ENCODE measurements at regions not wholly inside any gene's neighbourhood (a gene's known extent, or its start where the extent isn't known, plus 50 kb on each side); places are given as distances from the start of the nearest gene placed in this dataset.

- no peak for DNase-seq (ENCODE audit: low spot score)
- in situ Hi-C loops (cut with MboI; ENCODE audit: low sequenced_read_pairs, unreplicated experiment): no loop called here
- no peak for TF ChIP-seq CTCF (IDR thresholded peaks at IDR 0.05; ENCODE audit: borderline replicate concordance, control extremely low read depth, extremely low read depth, insufficient read depth, missing control alignments)
These were observed 111.6 kb upstream of the SATB2 start for GRCh38 chr2:199569336-199569735.

GRCh38 chr2:199558156-199558555 lies 100.4 kb upstream of the SATB2 start:
- no peak for TF ChIP-seq CTCF (IDR thresholded peaks at IDR 0.05; ENCODE audit: borderline replicate concordance, control extremely low read depth, extremely low read depth, insufficient read depth, missing control alignments)
- no peak for DNase-seq (ENCODE audit: low spot score)
- in situ Hi-C loops (cut with MboI; ENCODE audit: low sequenced_read_pairs, unreplicated experiment): no loop called here

- DNase-seq (ENCODE audit: low spot score): no peak
- in situ Hi-C loops (cut with MboI; ENCODE audit: low sequenced_read_pairs, unreplicated experiment): no loop called here
- TF ChIP-seq CTCF (IDR thresholded peaks at IDR 0.05; ENCODE audit: borderline replicate concordance, control extremely low read depth, extremely low read depth, insufficient read depth, missing control alignments): no peak
These were observed 99.0 kb upstream of the SATB2 start for GRCh38 chr2:199556527-199557285.

- in situ Hi-C loops (cut with MboI; ENCODE audit: low sequenced_read_pairs, unreplicated experiment): no loop called here
- TF ChIP-seq CTCF (IDR thresholded peaks at IDR 0.05; ENCODE audit: borderline replicate concordance, control extremely low read depth, extremely low read depth, insufficient read depth, missing control alignments): no peak
- DNase-seq (ENCODE audit: low spot score): no peak
These were observed 96.3 kb upstream of the SATB2 start for GRCh38 chr2:199554026-199554425.

- no peak for TF ChIP-seq CTCF (IDR thresholded peaks at IDR 0.05; ENCODE audit: borderline replicate concordance, control extremely low read depth, extremely low read depth, insufficient read depth, missing control alignments)
- in situ Hi-C loops (cut with MboI; ENCODE audit: low sequenced_read_pairs, unreplicated experiment): no loop called here
- DNase-seq (ENCODE audit: low spot score): no peak
These were observed 94.4 kb upstream of the SATB2 start for GRCh38 chr2:199552141-199552540.

- TF ChIP-seq CTCF (IDR thresholded peaks at IDR 0.05; ENCODE audit: borderline replicate concordance, control extremely low read depth, extremely low read depth, insufficient read depth, missing control alignments): no peak
- in situ Hi-C loops (cut with MboI; ENCODE audit: low sequenced_read_pairs, unreplicated experiment): no loop called here
- DNase-seq (ENCODE audit: low spot score): no peak
These were observed 86.0 kb upstream of the SATB2 start for GRCh38 chr2:199543606-199544172.
